ENCODE measurements at regions not wholly inside any gene's neighbourhood (a gene's known extent, or its start where the extent isn't known, plus 50 kb on each side); places are given as distances from the start of the nearest gene placed in this dataset.
"Not testable (repeated sequence)": the region's sequence is repeated elsewhere in the genome, so short reads cannot be mapped to it uniquely, and the experiment has no call there.

DNA sequence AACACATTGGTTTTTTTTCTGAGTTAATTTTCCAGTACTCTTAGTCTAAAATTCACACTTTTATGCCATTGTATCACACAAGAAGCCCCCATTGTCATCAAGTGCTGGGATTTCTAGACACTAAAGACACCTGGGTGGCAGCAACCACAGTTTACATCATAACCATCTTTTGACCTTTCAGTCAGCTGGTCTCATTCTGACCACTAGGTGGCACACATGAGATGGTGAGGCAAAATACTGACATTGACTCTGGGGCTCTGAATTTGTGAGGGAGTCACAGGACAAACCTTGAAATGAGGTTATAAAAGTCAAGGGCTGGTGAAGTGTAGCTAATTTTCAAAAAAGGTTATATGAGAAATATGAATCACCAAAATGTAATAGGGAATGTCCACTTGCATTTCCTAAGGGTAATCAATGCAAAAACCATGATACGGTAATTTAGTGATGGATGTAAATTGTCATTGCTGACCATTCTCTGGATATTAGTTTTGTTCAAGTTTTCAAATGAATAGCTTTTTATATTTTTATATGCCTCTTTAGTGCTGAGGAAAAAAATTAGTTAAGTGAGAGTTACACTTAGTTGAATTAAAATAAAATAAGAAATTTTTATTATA lies 229.4 kb downstream of the DMAC1 start:
- no peaks in the 10 kb centered on the region for H3K4me1 ChIP-seq
- H3K9me3 ChIP-seq: no peaks in the 10 kb centered on the region
- intact Hi-C loops (cut with DNase I): no loop called here
- peak; percentile 72 to 81 for TF ChIP-seq CTCF (IDR thresholded peaks at IDR 0.05)
- H3K36me3 ChIP-seq: no peaks in the 10 kb centered on the region
- H3K27ac ChIP-seq: no peak overlapping the region
- DNase-seq (peak in 2 of 4 donors; percentile 33 to 37), ATAC-seq (peak; percentile 78)
- H3K4me3 ChIP-seq: no peak overlapping the region
- no peaks in the 10 kb centered on the region for H3K27me3 ChIP-seq

DNA sequence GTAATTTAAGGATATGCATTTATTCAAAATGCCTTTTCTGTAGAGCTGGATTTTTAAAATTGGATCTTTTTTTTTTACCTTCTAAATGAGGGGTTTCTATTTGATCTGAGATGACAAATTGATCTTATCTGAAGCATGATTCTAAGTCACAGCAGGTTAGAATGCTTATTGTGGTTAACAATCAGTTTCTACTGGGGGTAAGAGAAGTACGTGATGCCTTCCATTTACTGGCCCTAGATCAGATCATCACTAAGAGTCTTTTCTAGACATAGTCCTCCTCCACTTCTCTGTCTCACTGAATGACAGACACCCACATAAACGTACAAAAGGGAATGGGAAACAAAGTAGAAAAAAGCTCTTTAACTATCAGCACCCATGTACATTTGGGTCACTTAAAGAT lies 231.9 kb downstream of the DMAC1 start:
- H3K36me3 ChIP-seq: no peaks in the 10 kb centered on the region
- intact Hi-C loops (cut with DNase I): no loop called here

GRCh38 chr9:7561527-7562080 lies 238.0 kb downstream of the DMAC1 start:
- no peak for TF ChIP-seq CTCF (IDR thresholded peaks at IDR 0.05)
- ATAC-seq (no peak), DNase-seq (no peak)
- Histone ChIP-seq H3K4me1 (no peaks in the 10 kb centered on the region), H3K27me3 (no peaks in the 10 kb centered on the region), H3K9me3 (no peaks in the 10 kb centered on the region), H3K27ac (no peak overlapping the region), H3K4me3 (no peak overlapping the region), H3K36me3 (no peaks in the 10 kb centered on the region)
- intact Hi-C loops (cut with DNase I): no loop called here

More for the DNA sequence above, 231.9 kb downstream of the DMAC1 start:
- Histone ChIP-seq H3K27ac (no peak overlapping the region), H3K27me3 (no peaks in the 10 kb centered on the region), H3K4me3 (no peak overlapping the region), H3K4me1 (no peaks in the 10 kb centered on the region), H3K9me3 (no peaks in the 10 kb centered on the region)
- no peak for DNase-seq
- no peak for TF ChIP-seq CTCF (IDR thresholded peaks at IDR 0.05)
- ATAC-seq: no peak

DNA sequence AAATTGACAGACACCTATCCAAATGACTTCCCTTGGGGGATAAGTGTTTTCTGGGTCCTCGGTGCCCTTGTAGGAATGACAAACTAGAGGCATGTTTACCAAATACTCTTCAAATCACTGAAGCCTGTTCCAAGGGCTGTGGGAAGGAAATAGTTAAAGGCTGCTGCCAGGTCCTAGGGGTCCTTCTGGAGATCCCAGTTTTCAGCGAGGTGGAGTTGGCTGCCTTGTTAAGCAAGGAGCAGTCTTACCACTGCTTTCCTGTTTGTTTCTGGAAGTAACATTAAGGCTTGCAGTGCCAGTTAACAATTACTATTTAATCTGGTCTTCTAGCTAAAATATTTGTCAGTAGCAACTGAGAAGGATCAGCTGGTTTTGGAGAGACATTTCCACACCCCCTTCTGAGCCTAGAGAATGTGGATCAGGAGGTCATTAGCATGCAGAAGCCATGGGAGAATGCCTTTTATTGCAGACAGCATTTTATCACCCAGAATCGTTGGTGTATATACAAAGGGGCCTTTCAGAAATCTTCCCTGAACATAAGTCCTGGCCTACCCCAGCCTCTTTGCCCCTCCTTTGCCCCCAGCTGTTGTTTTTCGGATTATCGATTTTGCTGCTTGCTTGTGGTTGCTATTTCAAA lies 238.8 kb downstream of the DMAC1 start:
- peak in 2 of 4 donors; percentile 68 to 73 for DNase-seq
- Histone ChIP-seq H3K27me3 (no peaks in the 10 kb centered on the region), H3K36me3 (no peaks in the 10 kb centered on the region), H3K4me1 (no peaks in the 10 kb centered on the region), H3K27ac (no peak overlapping the region), H3K4me3 (no peak overlapping the region), H3K9me3 (no peaks in the 10 kb centered on the region)
- TF ChIP-seq CTCF (IDR thresholded peaks at IDR 0.05): no peak
- intact Hi-C loops (cut with DNase I): no loop called here
- no peak for ATAC-seq

DNA sequence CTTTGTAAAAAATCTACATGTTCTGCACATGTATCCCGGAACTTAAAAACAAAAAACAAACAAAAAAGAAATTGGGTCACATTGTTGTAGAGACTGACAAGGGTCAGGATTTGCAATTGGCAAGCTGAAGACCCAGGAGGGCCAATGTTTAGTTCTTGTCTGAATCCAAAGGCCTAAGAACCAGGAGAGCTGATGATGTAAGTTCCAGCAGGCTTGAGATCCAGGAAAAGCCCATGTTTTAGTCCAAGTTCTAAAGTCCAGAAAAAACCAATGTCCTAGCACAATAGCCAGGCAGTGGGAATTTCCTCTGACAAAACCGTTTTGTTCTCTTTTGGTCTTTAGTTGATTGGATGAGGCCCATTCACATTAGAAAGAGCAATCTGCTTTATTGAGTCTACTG lies 244.9 kb downstream of the DMAC1 start:
- no peaks in the 10 kb centered on the region for H3K36me3 ChIP-seq
- H3K27me3 ChIP-seq: no peaks in the 10 kb centered on the region
- DNase-seq (no peak), ATAC-seq (no peak)
- H3K4me1 ChIP-seq: no peaks in the 10 kb centered on the region
- intact Hi-C loops (cut with DNase I): no loop called here
- TF ChIP-seq CTCF (IDR thresholded peaks at IDR 0.05): no peak
- H3K27ac ChIP-seq: no peak overlapping the region
- no peak overlapping the region for H3K4me3 ChIP-seq
- H3K9me3 ChIP-seq: no peaks in the 10 kb centered on the region

DNA sequence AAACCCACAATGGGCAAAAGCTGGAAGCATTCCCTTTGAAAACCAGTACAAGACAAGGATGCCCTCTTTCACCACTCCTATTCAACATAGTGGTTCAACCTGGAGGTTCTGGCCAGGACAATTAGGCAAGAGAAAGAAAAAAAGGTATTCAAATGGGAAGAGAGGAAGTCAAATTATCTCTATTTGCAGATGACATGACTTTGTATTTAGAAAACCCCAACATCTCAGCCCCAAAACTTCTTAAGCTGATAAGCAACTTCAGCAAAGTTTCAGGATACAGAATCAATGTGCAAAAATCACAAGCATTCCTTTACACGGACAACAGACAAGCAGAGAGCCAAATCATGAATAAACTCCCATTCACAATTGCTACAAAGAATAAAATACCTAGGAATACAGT lies 246.9 kb downstream of the DMAC1 start:
- intact Hi-C loops (cut with DNase I); H3K9me3 ChIP-seq; DNase-seq; H3K27ac ChIP-seq; H3K4me3 ChIP-seq; H3K27me3 ChIP-seq; ATAC-seq; H3K4me1 ChIP-seq; H3K36me3 ChIP-seq: not testable (repeated sequence)

Measured in left lung (tissue), 4 donors.